GM18511 (cell line): ENCODE measurements at regions not wholly inside any gene's neighbourhood (a gene's known extent, or its start where the extent isn't known, plus 50 kb on each side); places are given as distances from the start of the nearest gene placed in this dataset.

ENCODE experiments used
- ATAC-seq: cut with Tn5 transposase; IDR thresholded peaks from one replicate; pipeline ENCODE4 v1.9.1; 2021; ENCODE audit warnings: mild to moderate bottlenecking, moderate library complexity; ENCODE audit not compliant: unreplicated experiment

GRCh38 chr2:19810148-19810547 is 91.6 kb downstream of the TTC32 start:
- ATAC-seq, result peak; percentile 77

- ATAC-seq, result no peak
These were observed 92.6 kb downstream of the TTC32 start for GRCh38 chr2:19809206-19809605.

- ATAC-seq, result no peak
These were observed 93.9 kb downstream of the TTC32 start for GRCh38 chr2:19807866-19808265.

- no peak for ATAC-seq
These were observed 94.4 kb downstream of the TTC32 start for GRCh38 chr2:19807346-19807745.

- ATAC-seq, result no peak
These were observed 95.2 kb downstream of the TTC32 start for GRCh38 chr2:19806591-19806990.

GRCh38 chr2:19806131-19806530 is 95.7 kb downstream of the TTC32 start:
- no peak for ATAC-seq

GRCh38 chr2:19805266-19805665 is 96.5 kb downstream of the TTC32 start:
- ATAC-seq, result no peak

- no peak for ATAC-seq
These were observed 97.0 kb downstream of the TTC32 start for GRCh38 chr2:19804639-19805260.

GRCh38 chr2:19802086-19802841 is 99.5 kb downstream of the TTC32 start:
- ATAC-seq, result no peak

GRCh38 chr2:19801367-19802080 is 100.3 kb downstream of the TTC32 start:
- ATAC-seq, result no peak

- ATAC-seq, result no peak
These were observed 101.0 kb downstream of the TTC32 start for GRCh38 chr2:19800796-19801195.

GRCh38 chr2:19799881-19800780 is 101.7 kb downstream of the TTC32 start:
- no peak for ATAC-seq

- ATAC-seq, result no peak
These were observed 103.9 kb downstream of the TTC32 start for GRCh38 chr2:19797871-19798270.

- no peak for ATAC-seq
These were observed 104.5 kb downstream of the TTC32 start for GRCh38 chr2:19797243-19797810.

GRCh38 chr2:19796035-19796695 is 105.6 kb downstream of the TTC32 start:
- ATAC-seq, result no peak

- no peak for ATAC-seq
These were observed 108.5 kb downstream of the TTC32 start for GRCh38 chr2:19793132-19793750.

GRCh38 chr2:19790291-19790690 is 111.5 kb downstream of the TTC32 start:
- ATAC-seq, result no peak

- ATAC-seq, result no peak
These were observed 114.6 kb downstream of the TTC32 start for GRCh38 chr2:19787134-19787533.

- peak; percentile 79 for ATAC-seq
These were observed 115.2 kb downstream of the TTC32 start for GRCh38 chr2:19786408-19787058.
